DMS 273 treated with DMSO at 0.1 percent for 48 hours (cell line): ENCODE measurements at regions not wholly inside any gene's neighbourhood (a gene's known extent, or its start where the extent isn't known, plus 50 kb on each side); places are given as distances from the start of the nearest gene placed in this dataset.
"Not testable (repeated sequence)": the region's sequence is repeated elsewhere in the genome, so short reads cannot be mapped to it uniquely, and the experiment has no call there.

Experiments used
- DNase-seq: peaks from one replicate; lab custom pipeline; 2025; lab: John Stamatoyannopoulos, UW

GRCh38 chr5:16987776-16988175, 51.7 kb upstream of the MYO10 start:
- no peak for DNase-seq

GRCh38 chr5:16990817-16991520, 54.9 kb upstream of the MYO10 start:
- not testable (repeated sequence) for DNase-seq

GRCh38 chr5:16992006-16992405, 55.9 kb upstream of the MYO10 start:
- DNase-seq = no peak

GRCh38 chr5:16992444-16992843, 56.4 kb upstream of the MYO10 start:
- no peak for DNase-seq

GRCh38 chr5:16994565-16994964, 58.5 kb upstream of the MYO10 start:
- no peak for DNase-seq

- DNase-seq = no peak
Measured at GRCh38 chr5:16995372-16995771, 59.3 kb upstream of the MYO10 start.

GRCh38 chr5:17000291-17000939, 64.3 kb upstream of the MYO10 start:
- DNase-seq = no peak

- no peak for DNase-seq
Measured at GRCh38 chr5:17001428-17001827, 65.3 kb upstream of the MYO10 start.

GRCh38 chr5:17004441-17005106, 68.5 kb upstream of the MYO10 start:
- no peak for DNase-seq

GRCh38 chr5:17005107-17005828, 69.2 kb upstream of the MYO10 start:
- DNase-seq = no peak

GRCh38 chr5:17012289-17012688, 76.2 kb upstream of the MYO10 start:
- no peak for DNase-seq

GRCh38 chr5:17014686-17015085, 78.6 kb upstream of the MYO10 start:
- DNase-seq = no peak

GRCh38 chr5:17018871-17019270, 82.8 kb upstream of the MYO10 start:
- DNase-seq = no peak

GRCh38 chr5:17019324-17019723, 83.2 kb upstream of the MYO10 start:
- no peak for DNase-seq

- DNase-seq = no peak
Measured at GRCh38 chr5:17020678-17021601, 84.9 kb upstream of the MYO10 start.

- DNase-seq = no peak
Measured at GRCh38 chr5:17021602-17021932, 85.5 kb upstream of the MYO10 start.

GRCh38 chr5:17022296-17022695, 86.2 kb upstream of the MYO10 start:
- no peak for DNase-seq

GRCh38 chr5:17024686-17025180, 88.6 kb upstream of the MYO10 start:
- DNase-seq = no peak

- not testable (repeated sequence) for DNase-seq
Measured at GRCh38 chr5:17031659-17032277, 95.7 kb upstream of the MYO10 start.

GRCh38 chr5:17032314-17032985, 96.4 kb upstream of the MYO10 start:
- not testable (repeated sequence) for DNase-seq
